Stomach (tissue), 8 donors: ENCODE measurements at regions not wholly inside any gene's neighbourhood (a gene's known extent, or its start where the extent isn't known, plus 50 kb on each side); places are given as distances from the start of the nearest gene placed in this dataset.

Experiments used
- DNase-seq, 2 donors: peaks; one replicate each; pipeline versions ENCODE4 v3.0.0 to v3.0.0-alpha.2; 2013 to 2019
- H3K27ac ChIP-seq, 5 donors: fragments of 200-600 bp in 4 of 5; sonication (generic) in 4 of 5; one replicate each; pipeline ENCODE4 v1.5.1; 2013 to 2019; ENCODE audit warnings: mild to moderate bottlenecking in 1 of 5, moderate library complexity in 1 of 5
- H3K27me3 ChIP-seq, 3 donors: fragments of 200-600 bp; sonication (generic); one replicate each; pipeline ENCODE4 v1.5.1; 2017 to 2019; ENCODE audit warnings: mixed run types in 1 of 3
- H3K36me3 ChIP-seq, 4 donors: fragments of 200-600 bp; sonication (generic); 1 replicate in 3 of 4; 2 replicates in 1 of 4; pipeline ENCODE4 v1.5.1; 2016 to 2019
- H3K4me1 ChIP-seq, 4 donors: fragments of 200-600 bp; sonication (generic); one replicate each; pipeline ENCODE4 v1.5.1; 2016 to 2019
- H3K4me3 ChIP-seq, 4 donors: fragments of 200-600 bp; sonication (generic) in 3 of 4; one replicate each; pipeline ENCODE4 v1.5.1; 2016 to 2019; ENCODE audit warnings: mild to moderate bottlenecking in 1 of 4
- H3K9me3 ChIP-seq, 4 donors: fragments of 200-600 bp; sonication (generic); one replicate each; pipeline ENCODE4 v1.5.1; 2016 to 2019
- EP300 ChIP-seq: sonication (generic); formaldehyde crosslinking; IDR thresholded peaks from one replicate; pipeline ENCODE4 v1.6.1; 2017; ENCODE audit warnings: antibody characterized with exemption
- POLR2A ChIP-seq, 4 donors: fragments of 450-650 bp; IDR thresholded peaks; one replicate each; pipeline ENCODE4 v1.6.1; 2016; ENCODE audit warnings: antibody characterized with exemption in 4 of 4, control low read depth in 2 of 4, mild to moderate bottlenecking in 1 of 4, moderate library complexity in 1 of 4
- POLR2AphosphoS5 ChIP-seq, 3 donors: sonication (generic); formaldehyde crosslinking; IDR thresholded peaks; one replicate each; pipeline ENCODE4 v1.6.1; 2016; ENCODE audit warnings: antibody characterized with exemption in 3 of 3
- WGBS, 5 donors: extraction: QIAGEN DNeasy Blood & Tissue Kit in 3 of 5; methylation state at CpG; one replicate each; pipeline versions ENCODE4 v1.1.5 to v1.1.7; 2013 to 2018; 5-methylcytosine and 5-hydroxymethylcytosine counted together
- intact Hi-C: fragments of 100-400 bp; cut with DNase I; formaldehyde crosslinking; loops from one replicate; pipeline ENCODE4 v1.15.1; 2023; ENCODE audit warnings: low total_unique reads
- TF ChIP-seq, protein P1 (sequence below), 7 experiments: fragments of 450-650 bp in 4 of 7; fragments of 200-600 bp in 3 of 7; sonication (generic) in 3 of 7; IDR thresholded peaks; one replicate each; pipeline ENCODE4 v1.5.1; 2016 to 2019; ENCODE audit warnings: antibody characterized with exemption in 7 of 7, control low read depth in 2 of 7, mild to moderate bottlenecking in 1 of 7
- donor health status: healthy with polysubstance abuse.
- donor health status: Bipolar disorder and iron deficiency.
- donor health status: healthy.

DNA sequence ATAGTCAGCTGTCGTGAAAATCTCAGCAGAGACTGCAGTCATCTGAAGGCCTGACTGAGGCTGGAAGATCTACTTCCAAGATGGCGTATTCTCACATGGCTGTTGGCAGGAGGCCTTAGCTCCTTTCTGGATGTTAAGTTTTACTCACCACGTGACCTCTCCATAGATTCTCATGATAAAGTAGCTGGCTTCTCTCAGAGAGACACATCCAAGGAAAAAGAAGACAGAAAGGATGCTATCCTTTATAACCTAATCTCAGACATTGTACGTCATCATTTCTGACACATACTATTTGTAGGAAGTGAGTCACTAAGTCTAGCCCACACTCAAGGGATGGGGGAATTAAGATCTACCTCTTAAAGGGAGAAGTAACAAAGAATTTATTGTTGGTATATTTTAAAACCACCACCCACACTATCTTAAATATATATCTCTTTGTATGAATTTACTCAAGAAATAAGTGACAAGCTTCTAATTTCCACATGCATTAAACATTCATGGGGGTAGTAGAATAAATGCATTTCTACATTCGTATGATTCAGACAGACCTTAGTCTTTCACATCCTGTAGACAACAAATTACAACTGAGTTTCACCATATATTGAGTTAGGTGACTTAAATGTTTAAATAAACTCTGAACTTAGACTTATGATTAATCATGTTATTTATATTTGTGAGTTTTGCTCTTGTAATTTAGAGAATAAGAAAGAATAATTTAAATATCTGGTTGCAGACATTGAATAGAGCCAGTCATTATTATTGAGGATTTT, 411.0 kb downstream of the LRIG3 start:
- Histone ChIP-seq H3K4me3 (no peak overlapping the region), H3K27me3 (no peaks in the 10 kb centered on the region), H3K36me3 (no peaks in the 10 kb centered on the region), H3K27ac (no peak overlapping the region), H3K9me3 (peaks cover 0 to 8% (median 0%) of the 10 kb centered on the region in 4 donors), H3K4me1 (no peaks in the 10 kb centered on the region)
- WGBS, 5 donors = 77 to 87% (median 83%) methylated on average over 5 of the region's 5 CpGs
- intact Hi-C loops = no loop called here
- DNase-seq = no peak
- TF ChIP-seq POLR2A (IDR thresholded peaks at IDR 0.05) (no peak), EP300 (no peak), POLR2AphosphoS5 (IDR thresholded peaks at IDR 0.05) (no peak)

DNA sequence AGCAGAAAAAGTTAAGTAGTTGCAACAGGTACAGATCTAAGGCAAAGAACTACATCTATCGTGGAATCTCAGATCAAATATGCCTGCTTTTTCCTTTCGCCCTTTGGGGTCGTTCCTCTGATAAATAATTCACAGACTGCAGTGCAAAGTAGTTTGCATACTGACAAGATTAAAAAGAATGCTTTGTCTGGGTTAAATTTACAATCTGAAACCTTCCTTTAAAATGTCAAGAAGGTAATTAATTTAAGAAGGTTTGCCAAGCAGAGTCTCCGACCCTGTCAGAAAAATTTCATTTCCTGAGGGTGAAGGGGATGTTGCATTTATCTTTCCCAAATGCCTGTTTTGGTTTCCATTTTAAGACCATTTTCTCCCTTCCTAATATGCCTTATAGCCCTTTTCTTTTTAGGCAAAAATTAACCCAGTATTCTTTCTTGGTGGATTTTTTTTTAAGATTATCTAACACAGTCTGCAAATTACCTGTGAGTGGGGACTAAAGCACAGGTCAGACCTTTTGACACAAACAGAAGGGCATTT, 406.9 kb downstream of the LRIG3 start:
- no peak overlapping the region for H3K4me3 ChIP-seq
- no peaks in the 10 kb centered on the region for H3K4me1 ChIP-seq
- 26 to 53% (median 36%) methylated on average over 4 of the region's 4 CpGs for WGBS, 5 donors
- no peak overlapping the region for H3K27ac ChIP-seq
- H3K36me3 ChIP-seq = no peaks in the 10 kb centered on the region
- no peaks in the 10 kb centered on the region for H3K27me3 ChIP-seq
- peaks cover 0 to 22% (median 6%) of the 10 kb centered on the region in 4 donors for H3K9me3 ChIP-seq
- TF ChIP-seq EP300 (no peak), POLR2AphosphoS5 (IDR thresholded peaks at IDR 0.05) (no peak), POLR2A (IDR thresholded peaks at IDR 0.05) (no peak)
- TF ChIP-seq, protein P1, sequence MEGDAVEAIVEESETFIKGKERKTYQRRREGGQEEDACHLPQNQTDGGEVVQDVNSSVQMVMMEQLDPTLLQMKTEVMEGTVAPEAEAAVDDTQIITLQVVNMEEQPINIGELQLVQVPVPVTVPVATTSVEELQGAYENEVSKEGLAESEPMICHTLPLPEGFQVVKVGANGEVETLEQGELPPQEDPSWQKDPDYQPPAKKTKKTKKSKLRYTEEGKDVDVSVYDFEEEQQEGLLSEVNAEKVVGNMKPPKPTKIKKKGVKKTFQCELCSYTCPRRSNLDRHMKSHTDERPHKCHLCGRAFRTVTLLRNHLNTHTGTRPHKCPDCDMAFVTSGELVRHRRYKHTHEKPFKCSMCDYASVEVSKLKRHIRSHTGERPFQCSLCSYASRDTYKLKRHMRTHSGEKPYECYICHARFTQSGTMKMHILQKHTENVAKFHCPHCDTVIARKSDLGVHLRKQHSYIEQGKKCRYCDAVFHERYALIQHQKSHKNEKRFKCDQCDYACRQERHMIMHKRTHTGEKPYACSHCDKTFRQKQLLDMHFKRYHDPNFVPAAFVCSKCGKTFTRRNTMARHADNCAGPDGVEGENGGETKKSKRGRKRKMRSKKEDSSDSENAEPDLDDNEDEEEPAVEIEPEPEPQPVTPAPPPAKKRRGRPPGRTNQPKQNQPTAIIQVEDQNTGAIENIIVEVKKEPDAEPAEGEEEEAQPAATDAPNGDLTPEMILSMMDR (IDR thresholded peaks at IDR 0.05) = no peak
- DNase-seq = no peak
- intact Hi-C loops = no loop called here

DNA sequence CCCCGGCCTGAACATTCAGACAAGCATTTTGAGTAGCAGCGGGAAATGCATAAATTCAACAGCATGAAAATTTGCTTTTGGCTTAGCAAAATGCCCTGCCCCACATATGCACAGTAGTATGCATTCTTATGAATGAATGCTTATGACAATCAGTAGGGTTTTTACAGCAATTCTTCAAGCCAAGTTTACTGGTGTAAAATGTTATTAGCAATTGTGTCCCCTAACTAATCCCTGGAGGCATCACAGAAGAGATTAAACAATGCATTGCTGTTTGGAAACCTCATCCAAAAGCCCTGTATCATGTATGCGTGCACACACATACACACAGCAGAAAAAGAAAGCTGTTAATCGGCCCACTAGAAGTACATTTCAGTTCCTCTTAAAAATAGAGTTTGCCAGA, 406.5 kb downstream of the LRIG3 start:
- intact Hi-C loops = no loop called here
- 54 to 63% (median 61%) methylated on average over 4 of the region's 4 CpGs for WGBS, 5 donors
- H3K27me3 ChIP-seq = no peaks in the 10 kb centered on the region
- no peak overlapping the region for H3K4me3 ChIP-seq
- no peaks in the 10 kb centered on the region for H3K36me3 ChIP-seq
- TF ChIP-seq POLR2A (IDR thresholded peaks at IDR 0.05) (no peak), EP300 (no peak)
- H3K9me3 ChIP-seq = peaks cover 0 to 27% (median 10%) of the 10 kb centered on the region in 4 donors
- no peak for DNase-seq
- no peaks in the 10 kb centered on the region for H3K4me1 ChIP-seq
- H3K27ac ChIP-seq = no peak overlapping the region

DNA sequence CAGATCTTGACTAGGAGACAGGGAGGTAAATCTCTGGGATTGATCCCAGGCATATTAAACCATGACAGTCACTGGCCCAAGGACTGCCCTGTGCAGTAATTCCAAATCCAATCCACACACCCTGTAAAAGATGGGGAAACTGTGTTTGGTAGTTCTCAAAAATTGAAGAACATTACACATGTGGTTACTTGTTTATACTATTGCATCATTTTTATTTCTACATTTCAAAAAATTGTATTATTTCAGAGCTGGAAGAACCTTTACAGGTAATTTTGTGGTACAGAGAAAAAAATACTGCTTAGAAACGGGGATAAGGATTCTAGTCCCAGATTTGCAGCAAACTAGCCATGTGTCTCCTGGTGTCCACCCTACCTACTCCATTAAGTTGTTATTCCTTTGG, 400.5 kb downstream of the LRIG3 start:
- Histone ChIP-seq H3K9me3 (peaks cover 0 to 31% (median 12%) of the 10 kb centered on the region in 4 donors), H3K4me3 (no peak overlapping the region), H3K27ac (no peak overlapping the region), H3K27me3 (no peaks in the 10 kb centered on the region), H3K36me3 (no peaks in the 10 kb centered on the region), H3K4me1 (no peaks in the 10 kb centered on the region)
- intact Hi-C loops = no loop called here
- no peak for TF ChIP-seq POLR2AphosphoS5 (IDR thresholded peaks at IDR 0.05)
- TF ChIP-seq POLR2A (IDR thresholded peaks at IDR 0.05) = no peak
- TF ChIP-seq, protein P1 (IDR thresholded peaks at IDR 0.05) = no peak
- TF ChIP-seq EP300 = no peak
- DNase-seq = no peak
- 74 to 89% (median 75%) methylated on average over 1 of the region's 1 CpG for WGBS, 5 donors

DNA sequence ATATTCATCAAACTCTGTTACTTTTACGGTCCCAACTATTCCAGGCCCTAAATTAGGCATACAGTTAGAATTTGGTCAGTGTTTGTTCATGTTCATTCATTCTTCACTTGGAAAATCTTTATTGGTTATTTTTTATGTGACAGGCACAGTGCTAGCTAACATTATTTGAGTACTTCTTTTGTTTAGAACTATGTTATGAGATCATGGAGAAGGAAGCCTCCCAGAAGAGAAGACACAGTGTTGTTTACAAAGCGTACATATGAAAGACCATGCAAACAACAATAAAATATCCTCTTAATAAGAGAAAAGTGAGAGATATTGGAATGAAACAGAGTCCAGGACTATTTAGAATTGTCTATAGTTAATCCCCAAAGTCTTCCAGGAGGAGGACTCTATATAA, 399.2 kb downstream of the LRIG3 start:
- peaks cover 0 to 31% (median 12%) of the 10 kb centered on the region in 4 donors for H3K9me3 ChIP-seq
- H3K36me3 ChIP-seq = no peaks in the 10 kb centered on the region
- H3K4me1 ChIP-seq = no peaks in the 10 kb centered on the region
- intact Hi-C loops = no loop called here
- H3K4me3 ChIP-seq = no peak overlapping the region
- 86 to 96% (median 93%) methylated on average over 2 of the region's 2 CpGs for WGBS, 5 donors
- no peak for DNase-seq
- H3K27ac ChIP-seq = no peak overlapping the region
- no peak for TF ChIP-seq POLR2AphosphoS5 (IDR thresholded peaks at IDR 0.05)
- no peak for TF ChIP-seq POLR2A (IDR thresholded peaks at IDR 0.05)
- TF ChIP-seq, protein P1 (IDR thresholded peaks at IDR 0.05) = no peak
- no peak for TF ChIP-seq EP300
- H3K27me3 ChIP-seq = no peaks in the 10 kb centered on the region
